Neural progenitor cell (in vitro differentiated cells): ENCODE measurements at regions not wholly inside any gene's neighbourhood (a gene's known extent, or its start where the extent isn't known, plus 50 kb on each side); places are given as distances from the start of the nearest gene placed in this dataset.

ENCODE experiments used
- DNase-seq: peaks from one replicate; pipeline ENCODE4 v3.0.0-alpha.2; 2016; ENCODE audit warnings: low spot score
- H2AFZ ChIP-seq: fragments of 200-600 bp; sonication (generic); replicated peaks from 2 replicates; pipeline ENCODE4 v1.6.1; 2016; ENCODE audit warnings: antibody characterized with exemption
- H3F3A ChIP-seq: fragments of 200-600 bp; sonication (generic); 2 replicates; pipeline ENCODE4 v1.6.1; 2016; ENCODE audit warnings: antibody characterized with exemption, low read depth
- H3K27ac ChIP-seq: fragments of 200-600 bp; sonication (generic); 2 replicates; pipeline ENCODE4 v1.5.1; 2016; ENCODE audit warnings: mild to moderate bottlenecking
- H3K27me3 ChIP-seq: fragments of 200-600 bp; sonication (generic); 2 replicates; pipeline ENCODE4 v1.6.1; 2016; ENCODE audit warnings: mild to moderate bottlenecking, moderate library complexity
- H3K36me3 ChIP-seq: fragments of 200-600 bp; sonication (generic); 2 replicates; pipeline ENCODE4 v1.5.1; 2016
- H3K4me1 ChIP-seq: fragments of 200-600 bp; sonication (generic); 2 replicates; pipeline ENCODE4 v1.6.1; 2016; ENCODE audit warnings: mixed run types
- H3K4me2 ChIP-seq: fragments of 200-600 bp; sonication (generic); 2 replicates; pipeline ENCODE4 v1.6.1; 2016
- H3K4me3 ChIP-seq: fragments of 200-600 bp; sonication (generic); 2 replicates; pipeline ENCODE4 v1.5.1; 2016
- H3K79me2 ChIP-seq: fragments of 200-600 bp; sonication (generic); 2 replicates; pipeline ENCODE4 v1.6.1; 2016; ENCODE audit warnings: low read depth
- H3K9ac ChIP-seq: fragments of 200-600 bp; sonication (generic); 2 replicates; pipeline ENCODE4 v1.6.1; 2016
- H3K9me3 ChIP-seq: fragments of 200-600 bp; sonication (generic); 2 replicates; pipeline ENCODE4 v1.5.1; 2016; ENCODE audit warnings: low read depth
- H4K20me1 ChIP-seq: fragments of 200-600 bp; sonication (generic); 2 replicates; pipeline ENCODE4 v1.6.1; 2016; ENCODE audit warnings: low read depth
- H3K27ac Mint-ChIP-seq: 3 replicates; pipeline ENCODE4 v1.8.0; 2021; ENCODE audit warnings: mixed read lengths
- H3K27me3 Mint-ChIP-seq: 2 replicates; pipeline ENCODE4 v1.8.0; 2022; ENCODE audit warnings: low read depth, mild to moderate bottlenecking, inconsistent platforms, moderate library complexity, mixed read lengths; ENCODE audit not compliant: insufficient read depth
- H3K36me3 Mint-ChIP-seq: 3 replicates; pipeline ENCODE4 v1.8.0; 2021; ENCODE audit warnings: mixed read lengths
- H3K4me1 Mint-ChIP-seq: 3 replicates; pipeline ENCODE4 v1.8.0; 2021; ENCODE audit warnings: mixed read lengths
- H3K4me3 Mint-ChIP-seq: 3 replicates; pipeline ENCODE4 v1.8.0; 2021; ENCODE audit warnings: mild to moderate bottlenecking, moderate library complexity, mixed read lengths
- H3K9me3 Mint-ChIP-seq: 3 replicates; pipeline ENCODE4 v1.8.0; 2020; ENCODE audit warnings: mixed read lengths
- EZH2 ChIP-seq: fragments of 200-600 bp; sonication (generic); IDR thresholded peaks from 2 replicates; pipeline ENCODE4 v1.6.1; 2017; ENCODE audit warnings: antibody characterized with exemption, mild to moderate bottlenecking, moderate library complexity
- EZH2phosphoT487 ChIP-seq: fragments of 200-600 bp; sonication (generic); IDR thresholded peaks from 2 replicates; pipeline ENCODE4 v1.6.1; 2017; ENCODE audit warnings: antibody characterized with exemption
- TF ChIP-seq, protein P1 (sequence below): fragments of 200-600 bp; sonication (generic); IDR thresholded peaks from 2 replicates; pipeline ENCODE4 v1.5.1; 2017; ENCODE audit warnings: antibody characterized with exemption, mild to moderate bottlenecking

- no peaks in the 10 kb centered on the region for H3K27me3 ChIP-seq
- H2AFZ ChIP-seq = no peak overlapping the region
- Mint-ChIP-seq H3K4me3 (no peak overlapping the region), H3K9me3 (no peaks in the 10 kb centered on the region), H3K27me3 (peaks cover 2% of the 10 kb centered on the region), H3K36me3 (no peaks in the 10 kb centered on the region), H3K27ac (no peak overlapping the region), H3K4me1 (no peaks in the 10 kb centered on the region)
- H3K4me3 ChIP-seq = no peak overlapping the region
- no peaks in the 10 kb centered on the region for H3K4me1 ChIP-seq
- TF ChIP-seq EZH2phosphoT487 = no peak
- TF ChIP-seq EZH2 = no peak
- TF ChIP-seq, protein P1, sequence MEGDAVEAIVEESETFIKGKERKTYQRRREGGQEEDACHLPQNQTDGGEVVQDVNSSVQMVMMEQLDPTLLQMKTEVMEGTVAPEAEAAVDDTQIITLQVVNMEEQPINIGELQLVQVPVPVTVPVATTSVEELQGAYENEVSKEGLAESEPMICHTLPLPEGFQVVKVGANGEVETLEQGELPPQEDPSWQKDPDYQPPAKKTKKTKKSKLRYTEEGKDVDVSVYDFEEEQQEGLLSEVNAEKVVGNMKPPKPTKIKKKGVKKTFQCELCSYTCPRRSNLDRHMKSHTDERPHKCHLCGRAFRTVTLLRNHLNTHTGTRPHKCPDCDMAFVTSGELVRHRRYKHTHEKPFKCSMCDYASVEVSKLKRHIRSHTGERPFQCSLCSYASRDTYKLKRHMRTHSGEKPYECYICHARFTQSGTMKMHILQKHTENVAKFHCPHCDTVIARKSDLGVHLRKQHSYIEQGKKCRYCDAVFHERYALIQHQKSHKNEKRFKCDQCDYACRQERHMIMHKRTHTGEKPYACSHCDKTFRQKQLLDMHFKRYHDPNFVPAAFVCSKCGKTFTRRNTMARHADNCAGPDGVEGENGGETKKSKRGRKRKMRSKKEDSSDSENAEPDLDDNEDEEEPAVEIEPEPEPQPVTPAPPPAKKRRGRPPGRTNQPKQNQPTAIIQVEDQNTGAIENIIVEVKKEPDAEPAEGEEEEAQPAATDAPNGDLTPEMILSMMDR = no peak
- H3K36me3 ChIP-seq = no peaks in the 10 kb centered on the region
- H3F3A ChIP-seq = no peaks in the 10 kb centered on the region
- no peaks in the 10 kb centered on the region for H3K9me3 ChIP-seq
- H3K79me2 ChIP-seq = no peaks in the 10 kb centered on the region
- H4K20me1 ChIP-seq = no peaks in the 10 kb centered on the region
- H3K9ac ChIP-seq = no peak overlapping the region
- H3K4me2 ChIP-seq = no peak overlapping the region
- no peak overlapping the region for H3K27ac ChIP-seq
- DNase-seq = no peak
Measured at GRCh38 chr4:129453524-129454200, 357.7 kb downstream of the C4orf33 start.

DNA sequence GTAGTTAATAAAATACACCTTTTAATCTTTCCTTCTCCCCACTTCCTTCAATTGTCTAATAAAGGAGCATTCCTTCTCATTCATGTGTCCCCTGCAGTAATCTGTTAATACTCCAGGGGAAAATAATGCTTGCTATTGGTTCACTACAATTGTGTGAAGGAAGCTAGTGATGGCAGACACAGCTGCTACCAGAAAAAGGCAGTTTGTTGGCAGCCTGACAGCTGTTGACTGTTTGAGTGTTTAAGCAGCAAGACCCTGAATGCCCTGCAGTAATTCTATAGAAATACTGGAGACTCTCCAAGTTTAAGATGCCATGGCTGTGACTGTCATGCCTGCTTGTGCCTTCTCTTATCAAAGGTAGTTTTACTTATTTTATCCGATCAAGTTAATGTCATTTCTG is 359.5 kb downstream of the C4orf33 start:
- no peaks in the 10 kb centered on the region for H3K27me3 ChIP-seq
- no peaks in the 10 kb centered on the region for H3F3A ChIP-seq
- no peaks in the 10 kb centered on the region for H3K79me2 ChIP-seq
- Mint-ChIP-seq H3K36me3 (no peaks in the 10 kb centered on the region), H3K4me1 (no peaks in the 10 kb centered on the region), H3K9me3 (no peaks in the 10 kb centered on the region), H3K27ac (no peak overlapping the region), H3K4me3 (no peak overlapping the region), H3K27me3 (peaks cover 2% of the 10 kb centered on the region)
- H3K4me2 ChIP-seq = no peak overlapping the region
- peak; percentile 2 for DNase-seq
- H4K20me1 ChIP-seq = no peaks in the 10 kb centered on the region
- H3K9me3 ChIP-seq = no peaks in the 10 kb centered on the region
- no peaks in the 10 kb centered on the region for H3K36me3 ChIP-seq
- no peaks in the 10 kb centered on the region for H3K4me1 ChIP-seq
- H2AFZ ChIP-seq = no peak overlapping the region
- H3K27ac ChIP-seq = no peak overlapping the region
- no peak overlapping the region for H3K4me3 ChIP-seq
- TF ChIP-seq EZH2 (no peak), EZH2phosphoT487 (no peak)
- TF ChIP-seq, protein P1 = no peak
- H3K9ac ChIP-seq = no peak overlapping the region

DNA sequence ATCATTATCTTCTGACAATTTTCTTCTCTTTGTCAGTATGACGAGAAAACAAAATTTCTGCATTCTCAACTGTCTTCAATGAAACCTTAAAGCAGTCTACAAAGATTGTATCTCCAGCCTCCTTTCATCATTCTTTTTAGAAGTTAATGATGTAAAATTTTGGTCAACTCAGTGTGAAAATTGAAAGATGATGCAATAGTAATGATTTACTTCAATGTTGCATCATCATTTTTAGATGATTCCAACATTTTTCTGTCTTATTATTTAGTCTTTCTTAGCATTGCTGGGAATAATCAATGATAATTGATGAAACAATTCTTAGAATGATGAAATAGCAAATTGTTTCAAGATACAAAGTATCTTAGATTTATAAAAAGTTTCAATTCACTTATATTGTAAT is 372.7 kb downstream of the C4orf33 start:
- H3K9me3 Mint-ChIP-seq = peaks cover 3% of the 10 kb centered on the region

More for the DNA sequence above, 372.7 kb downstream of the C4orf33 start:
- Histone ChIP-seq H3F3A (no peaks in the 10 kb centered on the region), H3K79me2 (no peaks in the 10 kb centered on the region), H3K36me3 (no peaks in the 10 kb centered on the region), H3K9me3 (no peaks in the 10 kb centered on the region), H3K4me3 (no peak overlapping the region), H3K4me1 (peaks cover 8% of the 10 kb centered on the region), H3K4me2 (no peak overlapping the region), H4K20me1 (no peaks in the 10 kb centered on the region), H2AFZ (no peak overlapping the region), H3K9ac (no peak overlapping the region), H3K27ac (no peak overlapping the region), H3K27me3 (no peaks in the 10 kb centered on the region)
- TF ChIP-seq, protein P1 = no peak
- TF ChIP-seq EZH2 = no peak
- TF ChIP-seq EZH2phosphoT487 = no peak
- DNase-seq = no peak
- H3K4me3 Mint-ChIP-seq = no peak overlapping the region
- H3K27ac Mint-ChIP-seq = no peak overlapping the region
- H3K36me3 Mint-ChIP-seq = no peaks in the 10 kb centered on the region
- H3K27me3 Mint-ChIP-seq = no peaks in the 10 kb centered on the region
- peaks cover 6% of the 10 kb centered on the region for H3K4me1 Mint-ChIP-seq
